CD14-positive monocyte (primary cell): ENCODE measurements at regions not wholly inside any gene's neighbourhood (a gene's known extent, or its start where the extent isn't known, plus 50 kb on each side); places are given as distances from the start of the nearest gene placed in this dataset.

Experiments
- DNase-seq, 3 donors: peaks; one replicate each; pipeline ENCODE4 v3.0.0-alpha.2; 2011 to 2022
- H2AFZ ChIP-seq: 2 replicates; pipeline ENCODE4 v1.6.0; 2012; ENCODE audit warnings: mild to moderate bottlenecking, low read depth, low read length, inconsistent platforms; ENCODE audit not compliant: insufficient read depth, poor library complexity, severe bottlenecking
- H3K27ac ChIP-seq, 2 donors: 1 replicate in 1 of 2; 2 replicates in 1 of 2; pipeline ENCODE4 v1.5.1; 2012 to 2013; ENCODE audit warnings: low read length in 2 of 2, control low read depth in 1 of 2, inconsistent platforms in 1 of 2, low read depth in 1 of 2, mild to moderate bottlenecking in 1 of 2
- H3K27me3 ChIP-seq, 2 donors: one replicate each; pipeline versions ENCODE4 v1.6.0 to v1.6.1; 2011 to 2013; ENCODE audit warnings: low read length in 2 of 2; ENCODE audit not compliant: control insufficient read depth in 2 of 2, insufficient read depth in 2 of 2
- H3K36me3 ChIP-seq, 2 donors: replicated peaks in 1 of 2; 1 replicate in 1 of 2; 2 replicates in 1 of 2; pipeline versions ENCODE4 v1.5.1 to v1.6.1; 2012 to 2013; ENCODE audit warnings: low read length in 2 of 2, control low read depth in 1 of 2, inconsistent platforms in 1 of 2, mild to moderate bottlenecking in 1 of 2; ENCODE audit not compliant: insufficient read depth in 2 of 2, control insufficient read depth in 1 of 2
- H3K4me1 ChIP-seq, 2 donors: 1 replicate in 1 of 2; 2 replicates in 1 of 2; pipeline versions ENCODE4 v1.5.1 to v1.6.1; 2012 to 2013; ENCODE audit warnings: low read length in 2 of 2, control low read depth in 1 of 2, inconsistent platforms in 1 of 2, mild to moderate bottlenecking in 1 of 2, moderate library complexity in 1 of 2; ENCODE audit not compliant: insufficient read depth in 2 of 2, control insufficient read depth in 1 of 2
- H3K4me2 ChIP-seq: replicated peaks from 2 replicates; pipeline ENCODE3; 2012; ENCODE audit warnings: low read length, moderate library complexity, mild to moderate bottlenecking; ENCODE audit not compliant: poor library complexity, severe bottlenecking; ENCODE audit errors: extremely low read depth
- H3K4me3 ChIP-seq, 3 experiments: fragments of 200-600 bp in 1 of 3; sonication (generic) in 1 of 3; replicated peaks in 1 of 3; 1 replicate in 2 of 3; 2 replicates in 1 of 3; pipeline ENCODE4 v1.5.1; 2011 to 2013; ENCODE audit warnings: low read length in 3 of 3, mild to moderate bottlenecking in 3 of 3, control low read depth in 2 of 3, low read depth in 2 of 3, inconsistent platforms in 1 of 3, moderate library complexity in 1 of 3
- H3K79me2 ChIP-seq: 2 replicates; pipeline ENCODE4 v1.6.0; 2012; ENCODE audit warnings: mild to moderate bottlenecking, control low read depth, inconsistent platforms, low read length, moderate library complexity; ENCODE audit not compliant: insufficient read depth
- H3K9ac ChIP-seq: 2 replicates; pipeline ENCODE4 v1.6.0; 2017; ENCODE audit warnings: low read length, mild to moderate bottlenecking; ENCODE audit not compliant: insufficient read depth, poor library complexity, severe bottlenecking
- H3K9me3 ChIP-seq, 2 donors: replicated peaks in 1 of 2; 1 replicate in 1 of 2; 2 replicates in 1 of 2; pipeline versions ENCODE4 v1.5.1 to v1.6.1; 2012 to 2013; ENCODE audit warnings: low read length in 2 of 2, control low read depth in 1 of 2; ENCODE audit not compliant: control insufficient read depth in 1 of 2, insufficient read depth in 1 of 2
- H4K20me1 ChIP-seq: 2 replicates; pipeline ENCODE4 v1.6.0; 2012; ENCODE audit warnings: mild to moderate bottlenecking, low read length, control low read depth, moderate library complexity; ENCODE audit not compliant: insufficient read depth
- H3K27ac Mint-ChIP-seq, 7 donors: one replicate each; pipeline ENCODE4 v1.8.0; 2020; ENCODE audit warnings: mild to moderate bottlenecking in 7 of 7, mixed read lengths in 7 of 7, moderate library complexity in 6 of 7, inconsistent platforms in 2 of 7
- H3K27me3 Mint-ChIP-seq, 3 donors: one replicate each; pipeline ENCODE4 v1.8.0; 2021 to 2022; ENCODE audit warnings: low read depth in 3 of 3, mild to moderate bottlenecking in 3 of 3, mixed read lengths in 3 of 3, moderate library complexity in 3 of 3, inconsistent platforms in 1 of 3
- H3K36me3 Mint-ChIP-seq, 2 donors: one replicate each; pipeline ENCODE4 v1.8.0; 2020; ENCODE audit warnings: mixed read lengths in 2 of 2, inconsistent platforms in 1 of 2, mild to moderate bottlenecking in 1 of 2
- H3K4me1 Mint-ChIP-seq: one replicate; pipeline ENCODE4 v1.8.0; 2020; ENCODE audit warnings: mild to moderate bottlenecking, mixed read lengths
- H3K4me3 Mint-ChIP-seq, 2 donors: one replicate each; pipeline ENCODE4 v1.8.0; 2020; ENCODE audit warnings: mild to moderate bottlenecking in 2 of 2, mixed read lengths in 2 of 2, moderate library complexity in 1 of 2
- H3K9me3 Mint-ChIP-seq, 7 donors: one replicate each; pipeline ENCODE4 v1.8.0; 2020 to 2022; ENCODE audit warnings: mixed read lengths in 7 of 7, mild to moderate bottlenecking in 6 of 7, moderate library complexity in 6 of 7, inconsistent platforms in 2 of 7
- CTCF ChIP-seq: fragments of 200-600 bp; IDR thresholded peaks from one replicate; pipeline ENCODE4 v1.8.0; 2022; ENCODE audit warnings: antibody characterized with exemption, mild to moderate bottlenecking
- WGBS: methylation state at CpG from one replicate; pipeline ENCODE4 v1.1.5; 2013; ENCODE audit warnings: missing lambda C conversion rate; ENCODE audit not compliant: insufficient coverage; 5-methylcytosine and 5-hydroxymethylcytosine counted together
- intact Hi-C, 2 donors: fragments of 100-400 bp; cut with micrococcal nuclease; formaldehyde crosslinking; loops; one replicate each; pipeline versions ENCODE4 v1.15.0 to v1.15.1; 2023

GRCh38 chr22:49565516-49565855 is 262.2 kb downstream of the BRD1 start:
- no peak overlapping the region for H3K27ac ChIP-seq
- intact Hi-C loops = no loop called here
- H3K9ac ChIP-seq = no peak overlapping the region
- no peak overlapping the region for H3K4me3 ChIP-seq
- H3K9me3 Mint-ChIP-seq = peaks cover 0 to 12% (median 5%) of the 10 kb centered on the region in 7 donors
- H3K36me3 Mint-ChIP-seq = peaks cover 6 to 17% of the 10 kb centered on the region in 2 donors
- no peak overlapping the region for H3K4me3 Mint-ChIP-seq
- peaks cover under 1 to 8% of the 10 kb centered on the region in 2 donors for H3K9me3 ChIP-seq
- H3K27me3 ChIP-seq = no peaks in the 10 kb centered on the region
- H4K20me1 ChIP-seq = peaks cover 3% of the 10 kb centered on the region
- H3K27me3 Mint-ChIP-seq = peaks cover 0 to 3% (median 0%) of the 10 kb centered on the region in 3 donors
- H3K4me1 ChIP-seq = no peaks in the 10 kb centered on the region
- DNase-seq = no peak
- H3K27ac Mint-ChIP-seq = peak overlapping the region in 1 of 7 donors; percentile 18
- no peak overlapping the region for H3K4me2 ChIP-seq
- WGBS = 100% methylated on average over 1 of the region's 6 CpGs
- TF ChIP-seq CTCF = no peak
- no peaks in the 10 kb centered on the region for H3K79me2 ChIP-seq
- no peaks in the 10 kb centered on the region for H3K4me1 Mint-ChIP-seq
- no peaks in the 10 kb centered on the region for H3K36me3 ChIP-seq
- H2AFZ ChIP-seq = no peak overlapping the region

- TF ChIP-seq CTCF = no peak
These were observed 262.8 kb downstream of the BRD1 start for GRCh38 chr22:49564666-49565515.

More at GRCh38 chr22:49564666-49565515, 262.8 kb downstream of the BRD1 start:
- intact Hi-C loops = no loop called here
- Histone ChIP-seq H3K9ac (no peak overlapping the region), H3K27ac (no peak overlapping the region), H3K4me1 (no peaks in the 10 kb centered on the region), H2AFZ (no peak overlapping the region), H3K4me2 (no peak overlapping the region), H3K4me3 (no peak overlapping the region), H3K27me3 (no peaks in the 10 kb centered on the region), H3K9me3 (peaks cover 6 to 8% of the 10 kb centered on the region in 2 donors), H4K20me1 (peaks cover 3% of the 10 kb centered on the region), H3K79me2 (no peaks in the 10 kb centered on the region), H3K36me3 (no peaks in the 10 kb centered on the region)
- 97% methylated on average over 28 of the region's 28 CpGs for WGBS
- H3K27ac Mint-ChIP-seq = peak overlapping the region in 1 of 7 donors; percentile 45
- peaks cover 0 to 15% (median 8%) of the 10 kb centered on the region in 7 donors for H3K9me3 Mint-ChIP-seq
- no peaks in the 10 kb centered on the region for H3K4me1 Mint-ChIP-seq
- peaks cover 0 to 3% (median 0%) of the 10 kb centered on the region in 3 donors for H3K27me3 Mint-ChIP-seq
- peaks cover 7 to 17% of the 10 kb centered on the region in 2 donors for H3K36me3 Mint-ChIP-seq
- DNase-seq = no peak
- H3K4me3 Mint-ChIP-seq = no peak overlapping the region
